Mesothelial cell of epicardium (in vitro differentiated cells): ENCODE measurements at regions not wholly inside any gene's neighbourhood (a gene's known extent, or its start where the extent isn't known, plus 50 kb on each side); places are given as distances from the start of the nearest gene placed in this dataset.

Experiments
- DNase-seq, 2 experiments: peaks; one replicate each; pipeline ENCODE4 v3.0.0; 2021; ENCODE audit warnings: low spot score in 2 of 2; ENCODE audit not compliant: unreplicated experiment in 2 of 2
- H3K27ac Mint-ChIP-seq: 2 replicates; pipeline ENCODE4 v1.8.0; 2021; ENCODE audit warnings: mixed read lengths
- H3K27me3 Mint-ChIP-seq: 2 replicates; pipeline ENCODE4 v1.8.0; 2021; ENCODE audit warnings: low read depth, mixed read lengths
- H3K36me3 Mint-ChIP-seq: 2 replicates; pipeline ENCODE4 v1.8.0; 2021; ENCODE audit warnings: mixed read lengths
- H3K4me1 Mint-ChIP-seq: 2 replicates; pipeline ENCODE4 v1.8.0; 2021; ENCODE audit warnings: mixed read lengths
- H3K4me3 Mint-ChIP-seq: 2 replicates; pipeline ENCODE4 v1.8.0; 2021; ENCODE audit warnings: mild to moderate bottlenecking, moderate library complexity, mixed read lengths
- H3K9me3 Mint-ChIP-seq: 2 replicates; pipeline ENCODE4 v1.8.0; 2021; ENCODE audit warnings: mixed read lengths
- TF ChIP-seq, protein P1 (sequence below): fragments of 200-600 bp; sonication (generic); IDR thresholded peaks from one replicate; pipeline ENCODE4 v1.5.0; 2021; ENCODE audit warnings: antibody characterized with exemption; ENCODE audit not compliant: unreplicated experiment

DNA sequence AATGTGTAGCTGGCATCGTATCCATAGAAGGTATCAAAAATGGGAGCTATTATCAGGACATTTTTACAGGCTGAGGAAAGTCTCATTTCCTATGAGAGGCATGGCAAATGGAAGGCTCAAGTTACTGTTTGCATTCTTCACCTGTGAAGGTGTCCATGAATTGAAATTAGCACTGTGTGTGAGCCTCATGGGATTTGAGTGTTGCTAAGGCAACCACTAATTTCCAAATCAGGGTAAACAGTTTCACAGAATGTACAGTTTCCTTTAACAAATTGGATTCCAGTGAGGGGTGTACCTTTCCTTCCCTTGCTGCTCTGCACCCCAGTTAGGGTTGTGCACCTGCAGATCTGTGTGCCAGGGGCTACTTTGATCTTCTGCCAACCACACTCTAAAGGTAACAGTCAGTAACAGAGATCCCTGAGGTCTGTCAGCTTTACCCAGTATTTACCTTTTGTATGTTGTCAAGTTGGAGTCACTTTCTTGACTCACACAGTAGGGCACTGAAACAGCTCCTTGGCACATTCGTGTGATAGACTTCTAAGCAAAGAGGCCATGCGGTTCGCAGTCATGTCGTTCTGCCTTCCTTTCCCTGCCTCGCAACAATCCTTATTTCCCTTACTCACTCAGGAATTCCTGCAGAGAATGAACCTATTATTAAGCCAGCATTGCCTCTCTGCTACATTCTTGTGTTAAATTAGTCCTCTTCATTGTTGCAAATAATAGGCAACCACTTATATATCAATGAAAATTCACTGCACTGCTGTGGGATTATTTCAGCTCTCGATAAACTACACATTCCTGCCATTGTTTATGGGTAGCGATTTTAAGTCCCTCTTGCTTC is 129.8 kb upstream of the GBE1 start:
- H3K27me3 Mint-ChIP-seq: peaks cover 3% of the 10 kb centered on the region
- peaks cover 6% of the 10 kb centered on the region for H3K4me1 Mint-ChIP-seq
- no peak for DNase-seq
- H3K36me3 Mint-ChIP-seq: no peaks in the 10 kb centered on the region
- TF ChIP-seq, protein P1, sequence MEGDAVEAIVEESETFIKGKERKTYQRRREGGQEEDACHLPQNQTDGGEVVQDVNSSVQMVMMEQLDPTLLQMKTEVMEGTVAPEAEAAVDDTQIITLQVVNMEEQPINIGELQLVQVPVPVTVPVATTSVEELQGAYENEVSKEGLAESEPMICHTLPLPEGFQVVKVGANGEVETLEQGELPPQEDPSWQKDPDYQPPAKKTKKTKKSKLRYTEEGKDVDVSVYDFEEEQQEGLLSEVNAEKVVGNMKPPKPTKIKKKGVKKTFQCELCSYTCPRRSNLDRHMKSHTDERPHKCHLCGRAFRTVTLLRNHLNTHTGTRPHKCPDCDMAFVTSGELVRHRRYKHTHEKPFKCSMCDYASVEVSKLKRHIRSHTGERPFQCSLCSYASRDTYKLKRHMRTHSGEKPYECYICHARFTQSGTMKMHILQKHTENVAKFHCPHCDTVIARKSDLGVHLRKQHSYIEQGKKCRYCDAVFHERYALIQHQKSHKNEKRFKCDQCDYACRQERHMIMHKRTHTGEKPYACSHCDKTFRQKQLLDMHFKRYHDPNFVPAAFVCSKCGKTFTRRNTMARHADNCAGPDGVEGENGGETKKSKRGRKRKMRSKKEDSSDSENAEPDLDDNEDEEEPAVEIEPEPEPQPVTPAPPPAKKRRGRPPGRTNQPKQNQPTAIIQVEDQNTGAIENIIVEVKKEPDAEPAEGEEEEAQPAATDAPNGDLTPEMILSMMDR: no peak
- no peak overlapping the region for H3K27ac Mint-ChIP-seq
- H3K4me3 Mint-ChIP-seq: no peak overlapping the region
- no peaks in the 10 kb centered on the region for H3K9me3 Mint-ChIP-seq

DNA sequence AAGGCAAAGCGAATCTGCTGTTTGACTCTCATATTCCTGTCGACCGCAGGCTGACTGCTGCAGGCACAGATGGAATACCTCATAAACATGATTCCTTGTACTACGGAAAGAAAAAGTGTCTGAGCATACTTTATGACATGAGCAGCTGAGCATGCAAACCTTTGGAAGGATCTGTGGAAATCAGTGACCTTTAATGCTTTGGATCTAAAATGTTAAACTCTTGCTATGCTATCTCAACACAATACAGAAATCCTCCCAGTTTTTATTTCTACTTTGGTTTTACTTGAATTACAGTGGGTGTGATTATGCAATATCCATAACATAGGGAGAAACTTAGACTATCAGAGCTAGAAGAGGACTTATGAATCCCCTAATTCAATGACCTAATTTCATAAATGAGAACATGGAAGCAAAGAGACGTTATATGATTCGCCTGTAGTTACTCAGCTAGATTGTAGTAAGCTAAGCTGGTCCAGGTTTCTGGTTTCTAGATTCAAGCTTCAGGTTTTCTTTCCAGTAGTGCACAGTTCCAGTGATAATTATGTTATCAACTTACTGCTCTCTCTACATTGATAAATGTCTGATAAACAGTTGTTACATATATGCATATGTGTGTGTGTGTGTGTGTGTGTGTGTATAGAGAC is 127.6 kb upstream of the GBE1 start:
- Mint-ChIP-seq H3K27ac (peak overlapping the region; percentile 55), H3K9me3 (no peaks in the 10 kb centered on the region), H3K4me3 (no peak overlapping the region), H3K36me3 (no peaks in the 10 kb centered on the region), H3K27me3 (no peaks in the 10 kb centered on the region), H3K4me1 (peaks cover 6% of the 10 kb centered on the region)
- no peak for DNase-seq
- TF ChIP-seq, protein P1: no peak

DNA sequence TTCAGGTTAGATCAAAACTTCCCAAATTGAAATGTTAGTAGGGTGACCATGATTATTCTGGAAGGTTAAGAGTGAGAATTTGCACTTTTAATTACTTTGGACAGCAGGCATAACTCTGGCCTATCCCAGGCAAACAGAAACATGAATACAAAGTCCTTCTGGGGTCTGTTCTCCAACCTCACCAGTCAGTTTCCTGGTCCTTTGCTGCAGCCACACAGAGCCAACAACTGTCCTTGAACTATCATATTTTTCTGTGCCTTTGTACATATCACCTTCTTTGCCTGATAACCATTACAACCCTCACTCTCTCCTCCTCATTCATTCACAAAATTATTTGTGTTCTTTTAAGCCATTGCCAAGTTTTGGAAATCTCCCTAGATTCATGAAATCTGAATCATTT is 126.0 kb upstream of the GBE1 start:
- Mint-ChIP-seq H3K4me1 (peaks cover 6% of the 10 kb centered on the region), H3K27ac (no peak overlapping the region), H3K4me3 (no peak overlapping the region), H3K36me3 (no peaks in the 10 kb centered on the region), H3K27me3 (no peaks in the 10 kb centered on the region), H3K9me3 (no peaks in the 10 kb centered on the region)
- TF ChIP-seq, protein P1: no peak
- DNase-seq: no peak

DNA sequence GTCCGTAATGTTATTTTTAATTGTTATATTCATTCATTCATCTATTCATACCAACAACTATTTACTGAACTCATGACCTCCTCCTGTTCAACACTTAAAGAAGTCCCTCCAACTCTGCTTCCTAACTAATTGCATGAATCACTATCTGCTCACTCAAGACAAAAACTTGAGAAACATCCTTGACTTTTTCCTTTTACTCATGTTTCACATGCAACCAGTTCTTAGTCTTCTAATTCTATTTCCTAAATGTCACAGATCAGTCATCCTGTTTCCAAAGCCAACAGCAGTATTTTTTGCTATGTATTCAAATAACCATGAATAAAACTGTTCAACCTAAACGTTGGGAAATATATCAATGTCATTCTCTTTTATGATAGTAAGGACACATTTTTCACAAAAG is 124.6 kb upstream of the GBE1 start:
- Mint-ChIP-seq H3K4me3 (no peak overlapping the region), H3K27me3 (no peaks in the 10 kb centered on the region), H3K27ac (no peak overlapping the region), H3K9me3 (peaks cover 2% of the 10 kb centered on the region), H3K4me1 (peaks cover 6% of the 10 kb centered on the region), H3K36me3 (no peaks in the 10 kb centered on the region)
- no peak for DNase-seq
- TF ChIP-seq, protein P1: no peak

DNA sequence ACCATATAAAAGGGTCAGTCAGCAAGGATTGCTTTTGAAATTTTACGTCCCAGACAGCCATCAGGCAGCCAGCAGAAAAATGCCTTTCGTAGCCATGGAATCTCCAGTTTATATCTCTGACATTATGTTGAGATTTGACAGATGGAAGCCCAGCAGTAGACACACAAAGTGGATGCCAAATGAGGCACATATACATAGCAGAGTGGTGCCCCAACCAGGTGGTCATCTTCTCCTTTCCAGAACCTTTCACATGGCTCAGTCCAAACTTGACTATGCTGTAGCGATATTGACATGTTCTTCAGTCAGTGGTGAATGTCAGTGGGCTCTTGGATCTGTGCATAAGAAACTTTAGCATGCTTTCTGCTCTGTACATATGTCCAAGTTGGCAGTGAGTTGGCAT is 123.3 kb upstream of the GBE1 start:
- peaks cover 2% of the 10 kb centered on the region for H3K27me3 Mint-ChIP-seq
- no peak overlapping the region for H3K4me3 Mint-ChIP-seq
- H3K36me3 Mint-ChIP-seq: no peaks in the 10 kb centered on the region
- TF ChIP-seq, protein P1: no peak
- peaks cover 10% of the 10 kb centered on the region for H3K9me3 Mint-ChIP-seq
- no peak overlapping the region for H3K27ac Mint-ChIP-seq
- H3K4me1 Mint-ChIP-seq: peaks cover 6% of the 10 kb centered on the region
- DNase-seq: no peak
